ENCODE measurements at regions not wholly inside any gene's neighbourhood (a gene's known extent, or its start where the extent isn't known, plus 50 kb on each side); places are given as distances from the start of the nearest gene placed in this dataset.

- TF ChIP-seq CTCF (IDR thresholded peaks at IDR 0.05) (no peak), POLR2A (IDR thresholded peaks at IDR 0.05) (no peak)
Observed at GRCh38 chr14:28576523-28576922, 190.1 kb upstream of the FOXG1 start.

All from gastroesophageal sphincter (tissue), 3 donors.